A549 (cell line): ENCODE measurements at regions not wholly inside any gene's neighbourhood (a gene's known extent, or its start where the extent isn't known, plus 50 kb on each side); places are given as distances from the start of the nearest gene placed in this dataset.
A peak's percentile ranks its signal among the peaks of the same experiment; 100 is the strongest.

ENCODE experiments used
- ATAC-seq, 2 experiments: fragments of 200-7000 bp in 1 of 2; fragments of >200 bp in 1 of 2; cut with Nextera tagmentation in 1 of 2; cut with Tn5 transposase in 1 of 2; 3 replicates each; pipeline versions ENCODE4 v1.8.0 to v1.9.1; 2018 to 2020; ENCODE audit warnings: mild to moderate bottlenecking in 1 of 2, moderate library complexity in 1 of 2
- CTCF ChIA-PET: fragments of 300-600 bp; sonication (Branson Sonifier 250); formaldehyde crosslinking; extraction: SDS; loops from one replicate; lab custom pipeline; 2021; ENCODE audit warnings: antibody characterized with exemption, inconsistent platforms; lab: Yijun Ruan, JAX
- POLR2A ChIA-PET: fragments of 350-600 bp; formaldehyde crosslinking; extraction: SDS; loops from one replicate; lab custom pipeline; 2021; ENCODE audit warnings: antibody characterized with exemption, inconsistent platforms; lab: Yijun Ruan, JAX
- DNase-seq, 2 experiments: peaks; one replicate each; pipeline versions ENCODE4 v3.0.0 to v3.0.0-alpha.2; 2011 to 2016; ENCODE audit warnings: low read depth in 1 of 2, low spot score in 1 of 2
- FAIRE-seq: peaks from 2 replicates; lab custom pipeline; 2011; peaks lifted over from hg19 to GRCh38; lab: Jason Lieb, UNC
- H3K27ac ChIP-seq, 2 experiments: fragments of >200 bp; sonication (Bioruptor Twin); formaldehyde crosslinking; 3 replicates each; pipeline ENCODE4 v1.5.1; 2016 to 2017
- H3K4me1 ChIP-seq: fragments of >200 bp; sonication (Bioruptor Twin); formaldehyde crosslinking; 3 replicates; pipeline ENCODE4 v1.6.1; 2016
- H3K4me2 ChIP-seq: fragments of >200 bp; sonication (Bioruptor Twin); formaldehyde crosslinking; 3 replicates; pipeline ENCODE4 v1.6.1; 2016
- H3K4me3 ChIP-seq: fragments of >200 bp; sonication (Bioruptor Twin); formaldehyde crosslinking; 3 replicates; pipeline ENCODE4 v1.5.1; 2016
- H3K9me3 ChIP-seq: fragments of >200 bp; sonication (Bioruptor Twin); formaldehyde crosslinking; 3 replicates; pipeline ENCODE4 v1.6.1; 2016
- BCL3 ChIP-seq: fragments of >200 bp; sonication (Bioruptor Twin); formaldehyde crosslinking; IDR thresholded peaks from 3 replicates; pipeline ENCODE4 v1.6.1; 2016
- BHLHE40 ChIP-seq: IDR thresholded peaks from 2 replicates; pipeline ENCODE4 v1.6.1; 2012; ENCODE audit warnings: low read depth, low read length, inconsistent platforms
- CEBPB ChIP-seq, 2 experiments: fragments of >200 bp in 1 of 2; sonication (Bioruptor Twin) in 1 of 2; formaldehyde crosslinking in 1 of 2; IDR thresholded peaks; 2 replicates each; pipeline ENCODE4 v1.6.1; 2012 to 2016
- CHD2 ChIP-seq: fragments of 150-350 bp; IDR thresholded peaks from 2 replicates; pipeline ENCODE4 v1.6.1; 2014; ENCODE audit warnings: low read length; ENCODE audit not compliant: partially characterized antibody
- CTCF ChIP-seq: fragments of >200 bp; sonication (Bioruptor Twin); formaldehyde crosslinking; IDR thresholded peaks from 3 replicates; pipeline ENCODE4 v1.5.1; 2016
- E2F6 ChIP-seq: IDR thresholded peaks from 2 replicates; pipeline ENCODE4 v1.6.1; 2012; ENCODE audit warnings: low read depth, borderline replicate concordance
- EHF ChIP-seq: fragments of 250-450 bp; sonication (Bioruptor Pico); IDR thresholded peaks from 2 replicates; pipeline ENCODE4 v1.5.0; 2020; ENCODE audit warnings: mild to moderate bottlenecking
- ESRRA ChIP-seq: fragments of 150-350 bp; IDR thresholded peaks from 2 replicates; pipeline ENCODE4 v1.6.1; 2014; ENCODE audit warnings: mild to moderate bottlenecking, low read length, borderline replicate concordance
- GATA3 ChIP-seq: IDR thresholded peaks from 2 replicates; pipeline ENCODE4 v1.6.1; 2012; ENCODE audit warnings: borderline replicate concordance
- HDAC2 ChIP-seq: fragments of 200-600 bp; sonication (generic); IDR thresholded peaks from 2 replicates; pipeline ENCODE4 v1.6.1; 2016
- HEYL ChIP-seq: fragments of 250-450 bp; sonication (Bioruptor Pico); IDR thresholded peaks from 2 replicates; pipeline ENCODE4 v1.8.0; 2021; ENCODE audit warnings: mild to moderate bottlenecking, moderate library complexity
- HOXA7 ChIP-seq: fragments of 250-450 bp; sonication (Bioruptor Pico); IDR thresholded peaks from 2 replicates; pipeline ENCODE4 v1.5.0; 2020; ENCODE audit warnings: mild to moderate bottlenecking, moderate library complexity
- JUNB ChIP-seq: fragments of >200 bp; sonication (Bioruptor Twin); formaldehyde crosslinking; IDR thresholded peaks from 2 replicates; pipeline ENCODE4 v1.6.1; 2016
- MAFK ChIP-seq: fragments of 450-650 bp; IDR thresholded peaks from 2 replicates; pipeline ENCODE4 v1.6.1; 2014; ENCODE audit not compliant: partially characterized antibody
- MAX ChIP-seq: IDR thresholded peaks from 2 replicates; pipeline ENCODE4 v1.6.1; 2012
- NFE2L2 ChIP-seq: fragments of 150-350 bp; conservative IDR thresholded peaks from 2 replicates; pipeline ENCODE4 v1.6.1; 2014; ENCODE audit warnings: low read length
- RAD21 ChIP-seq, 2 experiments: fragments of >200 bp in 1 of 2; sonication (Bioruptor Twin) in 1 of 2; formaldehyde crosslinking in 1 of 2; IDR thresholded peaks in 1 of 2; conservative IDR thresholded peaks in 1 of 2; 2 replicates in 1 of 2; 3 replicates in 1 of 2; pipeline ENCODE4 v1.6.1; 2012 to 2018; ENCODE audit warnings: inconsistent platforms in 1 of 2
- RNF2 ChIP-seq: fragments of 200-600 bp; sonication (generic); IDR thresholded peaks from 2 replicates; pipeline ENCODE4 v1.6.1; 2016; ENCODE audit warnings: low read depth, mild to moderate bottlenecking, antibody characterized with exemption, moderate library complexity, borderline replicate concordance
- TFCP2L1 ChIP-seq: fragments of 250-450 bp; sonication (Bioruptor Pico); IDR thresholded peaks from 2 replicates; pipeline ENCODE4 v1.5.0; 2021; ENCODE audit warnings: mild to moderate bottlenecking
- TP53 ChIP-seq: fragments of 250-450 bp; sonication (Bioruptor Pico); IDR thresholded peaks from 2 replicates; pipeline ENCODE4 v1.5.0; 2021; ENCODE audit warnings: mild to moderate bottlenecking, moderate library complexity
- USF2 ChIP-seq: fragments of 450-650 bp; IDR thresholded peaks from 2 replicates; pipeline ENCODE4 v1.6.1; 2014; ENCODE audit warnings: antibody characterized with exemption
- ZSCAN20 ChIP-seq: fragments of 250-450 bp; sonication (Bioruptor Pico); IDR thresholded peaks from 2 replicates; pipeline ENCODE4 v1.8.0; 2022; ENCODE audit warnings: mild to moderate bottlenecking, moderate library complexity
- whole genome bisulfite sequencing: methylation state at CpG from one replicate; pipeline ENCODE4 v1.1.6; 2017; ENCODE audit errors: missing lambda C conversion rate; 5-methylcytosine and 5-hydroxymethylcytosine counted together

- POLR2A ChIA-PET = no interaction called here
- H3K27ac ChIP-seq = peak overlapping the region; percentile 51 to 55; a peak in 4 of 6 replicates
- CTCF ChIA-PET = interaction anchor here (1.5 kb wide), 1 partner anchor 11 kb away, joined by 3 read pairs; no protein-coding TSS in a partner anchor
- 6% methylated on average over 1 of the region's 1 CpG for WGBS
- ATAC-seq (peak; percentile 78 to 88; a peak in 5 of 6 replicates), DNase-seq (peak; percentile 35 to 70), FAIRE-seq (no peak)
- H3K4me2 ChIP-seq = peak overlapping the region; percentile 31
- TF ChIP-seq HDAC2 (no peak), E2F6 (no peak), CTCF (no peak), GATA3 (0 out of 2 replicates have a peak, but pooled peaks have one; percentile 19), TFCP2L1 (CRISPR knock-in tag) (no peak), TP53 (no peak), RAD21 (conservative IDR thresholded peaks at IDR 0.05 in 1 of 2, IDR thresholded peaks at IDR 0.05 in 1 of 2) (0 out of 5 replicates have a peak, but pooled peaks of 1 of the 2 experiments have one; percentile 11), HEYL (CRISPR knock-in tag) (no peak), CHD2 (no peak), EHF (CRISPR knock-in tag) (no peak), USF2 (no peak), JUNB (no peak), CEBPB (IDR thresholded peaks at IDR 0.05) (no peak), ZSCAN20 (CRISPR knock-in tag) (no peak), BHLHE40 (no peak), HOXA7 (CRISPR knock-in tag) (no peak), NFE2L2 (no peak), BCL3 (no peak), ESRRA (no peak), MAX (0 out of 2 replicates have a peak, but pooled peaks have one; percentile 16)
- H3K4me1 ChIP-seq = peaks cover 33% of the 10 kb centered on the region
- no peak overlapping the region for H3K4me3 ChIP-seq
- no peaks in the 10 kb centered on the region for H3K9me3 ChIP-seq
Observed at GRCh38 chr1:199774433-199775089, 252.9 kb upstream of the NR5A2 start.

GRCh38 chr1:199776768-199777497 is 250.6 kb upstream of the NR5A2 start:
- Histone ChIP-seq H3K9me3 (no peaks in the 10 kb centered on the region), H3K4me2 (no peak overlapping the region), H3K4me1 (peaks cover 47% of the 10 kb centered on the region), H3K27ac (peak overlapping the region; percentile 45 to 74; a peak in 4 of 6 replicates), H3K4me3 (no peak overlapping the region)
- ChIA-PET CTCF (interaction anchor here (0.9 to 1.1 kb wide), 2 partner anchors 11 to 19 kb away, joined by 3 read pairs; no protein-coding TSS in a partner anchor), POLR2A (no interaction called here)
- TF ChIP-seq RNF2 (no peak), MAFK (peak; percentile 97)
- FAIRE-seq = no peak
- DNase-seq = no peak
- WGBS = 85% methylated on average over 1 of the region's 1 CpG
- ATAC-seq = no peak
